ENCODE measurements at regions not wholly inside any gene's neighbourhood (a gene's known extent, or its start where the extent isn't known, plus 50 kb on each side); places are given as distances from the start of the nearest gene placed in this dataset.

GRCh38 chr4:74630551-74630950, 163.8 kb downstream of the BTC start:
- ChIA-PET CTCF (interaction anchor here (0.7 kb wide), 1 partner anchor 16 kb away, joined by 3 read pairs; no protein-coding TSS in a partner anchor), POLR2A (no interaction called here)
- DNase-seq (no peak), ATAC-seq (no peak)
- H3K9me3 Mint-ChIP-seq (ENCODE audit: low read depth) = no peaks in the 10 kb centered on the region
- intact Hi-C loops (cut with DNase I, micrococcal nuclease) = no loop called here
- peaks cover 1% of the 10 kb centered on the region for H3K27me3 Mint-ChIP-seq
- H3K4me1 Mint-ChIP-seq = peaks cover 27% of the 10 kb centered on the region
- no peaks in the 10 kb centered on the region for H3K36me3 Mint-ChIP-seq (ENCODE audit: low read depth)
- no peak overlapping the region for H3K27ac Mint-ChIP-seq
- no peak overlapping the region for H3K4me3 Mint-ChIP-seq

- no peak overlapping the region for H3K27ac Mint-ChIP-seq
- ATAC-seq (no peak), DNase-seq (no peak)
- peaks cover 1% of the 10 kb centered on the region for H3K27me3 Mint-ChIP-seq
- ChIA-PET POLR2A (no interaction called here), CTCF (interaction anchor here (0.9 kb wide), 1 partner anchor 18 kb away, joined by 3 read pairs; no protein-coding TSS in a partner anchor)
- no peaks in the 10 kb centered on the region for H3K36me3 Mint-ChIP-seq (ENCODE audit: low read depth)
- H3K4me3 Mint-ChIP-seq = no peak overlapping the region
- H3K4me1 Mint-ChIP-seq = peaks cover 19% of the 10 kb centered on the region
- H3K9me3 Mint-ChIP-seq (ENCODE audit: low read depth) = no peaks in the 10 kb centered on the region
- intact Hi-C loops (cut with DNase I, micrococcal nuclease) = no loop called here
Observed at GRCh38 chr4:74631338-74631737, 163.0 kb downstream of the BTC start.

GRCh38 chr4:74631988-74632387, 162.3 kb downstream of the BTC start:
- H3K9me3 Mint-ChIP-seq (ENCODE audit: low read depth) = no peaks in the 10 kb centered on the region
- H3K4me3 Mint-ChIP-seq = no peak overlapping the region
- peaks cover 19% of the 10 kb centered on the region for H3K4me1 Mint-ChIP-seq
- intact Hi-C loops (cut with DNase I, micrococcal nuclease) = no loop called here
- ChIA-PET CTCF (no interaction called here), POLR2A (no interaction called here)
- no peak overlapping the region for H3K27ac Mint-ChIP-seq
- ATAC-seq (no peak), DNase-seq (no peak)
- peaks cover 1% of the 10 kb centered on the region for H3K27me3 Mint-ChIP-seq
- no peaks in the 10 kb centered on the region for H3K36me3 Mint-ChIP-seq (ENCODE audit: low read depth)

- intact Hi-C loops (cut with DNase I, micrococcal nuclease) = loop anchor here in 1 of 2 experiments (1.0 kb wide), 1 partner anchor 29 kb away; no protein-coding TSS in a partner anchor
- ATAC-seq (peak; percentile 94), DNase-seq (peak; percentile 73)
- Mint-ChIP-seq H3K27ac (no peak overlapping the region), H3K36me3 (ENCODE audit: low read depth) (no peaks in the 10 kb centered on the region), H3K27me3 (peaks cover 1% of the 10 kb centered on the region), H3K4me3 (no peak overlapping the region), H3K4me1 (peaks cover 19% of the 10 kb centered on the region), H3K9me3 (ENCODE audit: low read depth) (no peaks in the 10 kb centered on the region)
- POLR2A ChIA-PET = no interaction called here
- CTCF ChIA-PET = no interaction called here
Observed at GRCh38 chr4:74632634-74633033, 161.7 kb downstream of the BTC start.

- ChIA-PET POLR2A (no interaction called here), CTCF (interaction anchor here (1.0 to 3.5 kb wide), 3 partner anchors 10 to 26 kb away, joined by 3 to 13 read pairs (median 3); no protein-coding TSS in a partner anchor)
- no peak for ATAC-seq
Observed at GRCh38 chr4:74635074-74635473, 159.2 kb downstream of the BTC start.

GRCh38 chr4:74635490-74636123, 158.7 kb downstream of the BTC start:
- Mint-ChIP-seq H3K36me3 (ENCODE audit: low read depth) (no peaks in the 10 kb centered on the region), H3K27ac (no peak overlapping the region), H3K4me1 (peaks cover 17% of the 10 kb centered on the region), H3K27me3 (peaks cover 3% of the 10 kb centered on the region), H3K4me3 (no peak overlapping the region), H3K9me3 (ENCODE audit: low read depth) (no peaks in the 10 kb centered on the region)
- DNase-seq (no peak), ATAC-seq (no peak)
- ChIA-PET POLR2A (no interaction called here), CTCF (interaction anchor here (1.0 to 3.5 kb wide), 3 partner anchors 11 to 25 kb away, joined by 3 to 13 read pairs (median 3); no protein-coding TSS in a partner anchor)
- intact Hi-C loops (cut with DNase I, micrococcal nuclease) = no loop called here

More at GRCh38 chr4:74635074-74635473, 159.2 kb downstream of the BTC start:
- Mint-ChIP-seq H3K9me3 (ENCODE audit: low read depth) (no peaks in the 10 kb centered on the region), H3K36me3 (ENCODE audit: low read depth) (no peaks in the 10 kb centered on the region), H3K4me1 (peaks cover 17% of the 10 kb centered on the region), H3K27ac (no peak overlapping the region), H3K4me3 (no peak overlapping the region), H3K27me3 (peaks cover 3% of the 10 kb centered on the region)
- intact Hi-C loops (cut with DNase I, micrococcal nuclease) = no loop called here
- DNase-seq = no peak

- intact Hi-C loops (cut with DNase I, micrococcal nuclease) = no loop called here
- POLR2A ChIA-PET = no interaction called here
- no peak overlapping the region for H3K27ac Mint-ChIP-seq
- peaks cover 5% of the 10 kb centered on the region for H3K27me3 Mint-ChIP-seq
- H3K36me3 Mint-ChIP-seq (ENCODE audit: low read depth) = no peaks in the 10 kb centered on the region
- no peaks in the 10 kb centered on the region for H3K9me3 Mint-ChIP-seq (ENCODE audit: low read depth)
- peaks cover 10% of the 10 kb centered on the region for H3K4me1 Mint-ChIP-seq
- CTCF ChIA-PET = interaction anchor here (3.5 kb wide), 1 partner anchor 15 kb away, joined by 13 read pairs; no protein-coding TSS in a partner anchor
- ATAC-seq = no peak
- H3K4me3 Mint-ChIP-seq = no peak overlapping the region
- DNase-seq = no peak
Observed at GRCh38 chr4:74638001-74638400, 156.3 kb downstream of the BTC start.

GRCh38 chr4:74638689-74639088, 155.6 kb downstream of the BTC start:
- DNase-seq (no peak), ATAC-seq (no peak)
- H3K27me3 Mint-ChIP-seq = peaks cover 4% of the 10 kb centered on the region
- no peaks in the 10 kb centered on the region for H3K36me3 Mint-ChIP-seq (ENCODE audit: low read depth)
- peaks cover 3% of the 10 kb centered on the region for H3K4me1 Mint-ChIP-seq
- CTCF ChIA-PET = interaction anchor here (3.5 kb wide), 1 partner anchor 16 kb away, joined by 13 read pairs; no protein-coding TSS in a partner anchor
- intact Hi-C loops (cut with DNase I, micrococcal nuclease) = no loop called here
- H3K27ac Mint-ChIP-seq = no peak overlapping the region
- POLR2A ChIA-PET = no interaction called here
- H3K4me3 Mint-ChIP-seq = no peak overlapping the region
- H3K9me3 Mint-ChIP-seq (ENCODE audit: low read depth) = no peaks in the 10 kb centered on the region

GRCh38 chr4:74640111-74640903, 154.0 kb downstream of the BTC start:
- Mint-ChIP-seq H3K27ac (no peak overlapping the region), H3K4me1 (no peaks in the 10 kb centered on the region), H3K27me3 (peaks cover 4% of the 10 kb centered on the region), H3K9me3 (ENCODE audit: low read depth) (no peaks in the 10 kb centered on the region), H3K4me3 (no peak overlapping the region), H3K36me3 (ENCODE audit: low read depth) (no peaks in the 10 kb centered on the region)
- CTCF ChIA-PET = interaction anchor here (0.7 kb wide), 1 partner anchor 25 kb away, joined by 3 read pairs; no protein-coding TSS in a partner anchor
- POLR2A ChIA-PET = no interaction called here
- no peak for ATAC-seq
- intact Hi-C loops (cut with DNase I, micrococcal nuclease) = no loop called here
- no peak for DNase-seq

GRCh38 chr4:74642006-74642405, 152.3 kb downstream of the BTC start:
- peaks cover 4% of the 10 kb centered on the region for H3K27me3 Mint-ChIP-seq
- POLR2A ChIA-PET = no interaction called here

GRCh38 chr4:74649193-74649592, 145.1 kb downstream of the BTC start:
- POLR2A ChIA-PET = no interaction called here

More at GRCh38 chr4:74642006-74642405, 152.3 kb downstream of the BTC start:
- Mint-ChIP-seq H3K9me3 (ENCODE audit: low read depth) (no peaks in the 10 kb centered on the region), H3K36me3 (ENCODE audit: low read depth) (no peaks in the 10 kb centered on the region), H3K27ac (no peak overlapping the region), H3K4me3 (no peak overlapping the region), H3K4me1 (no peaks in the 10 kb centered on the region)
- no peak for ATAC-seq
- no peak for DNase-seq
- intact Hi-C loops (cut with DNase I, micrococcal nuclease) = no loop called here
- CTCF ChIA-PET = no interaction called here

GRCh38 chr4:74651198-74651597, 143.1 kb downstream of the BTC start:
- intact Hi-C loops (cut with DNase I, micrococcal nuclease) = no loop called here
- ATAC-seq (no peak), DNase-seq (no peak)
- no peak overlapping the region for H3K27ac Mint-ChIP-seq
- no peak overlapping the region for H3K4me3 Mint-ChIP-seq
- no peaks in the 10 kb centered on the region for H3K4me1 Mint-ChIP-seq
- H3K36me3 Mint-ChIP-seq (ENCODE audit: low read depth) = no peaks in the 10 kb centered on the region
- no peaks in the 10 kb centered on the region for H3K9me3 Mint-ChIP-seq (ENCODE audit: low read depth)
- ChIA-PET POLR2A (no interaction called here), CTCF (no interaction called here)
- H3K27me3 Mint-ChIP-seq = no peaks in the 10 kb centered on the region

More at GRCh38 chr4:74649193-74649592, 145.1 kb downstream of the BTC start:
- no peak overlapping the region for H3K4me3 Mint-ChIP-seq
- CTCF ChIA-PET = no interaction called here
- no peaks in the 10 kb centered on the region for H3K9me3 Mint-ChIP-seq (ENCODE audit: low read depth)
- H3K27ac Mint-ChIP-seq = no peak overlapping the region
- no peaks in the 10 kb centered on the region for H3K27me3 Mint-ChIP-seq
- ATAC-seq (no peak), DNase-seq (no peak)
- no peaks in the 10 kb centered on the region for H3K36me3 Mint-ChIP-seq (ENCODE audit: low read depth)
- no peaks in the 10 kb centered on the region for H3K4me1 Mint-ChIP-seq
- intact Hi-C loops (cut with DNase I, micrococcal nuclease) = no loop called here
